ENCODE measurements at regions not wholly inside any gene's neighbourhood (a gene's known extent, or its start where the extent isn't known, plus 50 kb on each side); places are given as distances from the start of the nearest gene placed in this dataset.
"Not testable (repeated sequence)": the region's sequence is repeated elsewhere in the genome, so short reads cannot be mapped to it uniquely, and the experiment has no call there.

GRCh38 chr6:3532296-3532916, 75.6 kb upstream of the SLC22A23 start:
- TF ChIP-seq POLR2AphosphoS5 (IDR thresholded peaks at IDR 0.05) = no peak
- no peak for TF ChIP-seq CTCF (IDR thresholded peaks at IDR 0.05)
- TF ChIP-seq POLR2A (IDR thresholded peaks at IDR 0.05) = no peak
- H3K4me1 ChIP-seq (replicated peaks) = no peaks in the 10 kb centered on the region
- intact Hi-C loops (cut with DNase I) = no loop called here
- H3K36me3 ChIP-seq = no peaks in the 10 kb centered on the region
- no peaks in the 10 kb centered on the region for H3K9me3 ChIP-seq
- no peak overlapping the region for H3K4me3 ChIP-seq
- no peaks in the 10 kb centered on the region for H3K27me3 ChIP-seq (replicated peaks; ENCODE audit: insufficient read depth)
- H3K27ac ChIP-seq = no peak overlapping the region
- no peak for DNase-seq (ENCODE audit: low spot score)
- 84% methylated on average over 5 of the region's 5 CpGs for WGBS

DNA sequence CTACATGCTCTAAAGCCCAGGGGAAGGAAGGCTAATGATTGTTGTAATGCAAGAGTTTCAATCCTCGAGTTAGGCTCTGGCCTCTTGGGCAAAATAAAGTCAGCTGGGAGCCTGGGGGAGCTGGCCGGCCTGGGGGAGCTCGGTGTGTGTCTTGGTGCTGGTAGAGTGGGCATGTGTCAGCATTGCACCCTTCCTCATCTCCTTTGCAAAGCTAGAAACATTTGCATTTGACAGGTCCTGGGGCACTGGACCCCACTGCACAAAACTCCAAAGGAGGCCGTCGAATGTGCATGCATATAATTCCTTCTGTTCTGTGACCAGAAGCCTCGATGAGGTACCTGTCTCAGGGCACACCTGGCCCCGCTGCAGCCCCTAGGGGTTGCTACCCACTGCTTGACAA, 74.6 kb upstream of the SLC22A23 start:
- intact Hi-C loops (cut with DNase I) = no loop called here
- no peak for DNase-seq (ENCODE audit: low spot score)
- H3K27ac ChIP-seq = no peak overlapping the region
- no peaks in the 10 kb centered on the region for H3K27me3 ChIP-seq (replicated peaks; ENCODE audit: insufficient read depth)
- H3K4me3 ChIP-seq = no peak overlapping the region
- TF ChIP-seq CTCF (IDR thresholded peaks at IDR 0.05) = no peak
- no peak for TF ChIP-seq POLR2A (IDR thresholded peaks at IDR 0.05)
- TF ChIP-seq POLR2AphosphoS5 (IDR thresholded peaks at IDR 0.05) = no peak
- WGBS = 85% methylated on average over 7 of the region's 7 CpGs
- no peaks in the 10 kb centered on the region for H3K9me3 ChIP-seq
- H3K4me1 ChIP-seq (replicated peaks) = no peaks in the 10 kb centered on the region
- no peaks in the 10 kb centered on the region for H3K36me3 ChIP-seq

- 92% methylated on average over 10 of the region's 10 CpGs for WGBS
- Histone ChIP-seq H3K9me3 (no peaks in the 10 kb centered on the region), H3K4me3 (no peak overlapping the region), H3K27me3 (replicated peaks; ENCODE audit: insufficient read depth) (no peaks in the 10 kb centered on the region), H3K4me1 (replicated peaks) (no peaks in the 10 kb centered on the region), H3K27ac (no peak overlapping the region), H3K36me3 (no peaks in the 10 kb centered on the region)
- no peak for DNase-seq (ENCODE audit: low spot score)
- intact Hi-C loops (cut with DNase I) = no loop called here
- TF ChIP-seq POLR2A (IDR thresholded peaks at IDR 0.05) (no peak), CTCF (IDR thresholded peaks at IDR 0.05) (no peak), POLR2AphosphoS5 (IDR thresholded peaks at IDR 0.05) (no peak)
Observed at GRCh38 chr6:3530515-3530914, 73.7 kb upstream of the SLC22A23 start.

- TF ChIP-seq POLR2AphosphoS5 (IDR thresholded peaks at IDR 0.05) (no peak), CTCF (IDR thresholded peaks at IDR 0.05) (no peak), POLR2A (IDR thresholded peaks at IDR 0.05) (no peak)
- DNase-seq (ENCODE audit: low spot score) = no peak
- 86% methylated on average over 3 of the region's 3 CpGs for WGBS
- no peaks in the 10 kb centered on the region for H3K36me3 ChIP-seq
- no peaks in the 10 kb centered on the region for H3K9me3 ChIP-seq
- no peak overlapping the region for H3K27ac ChIP-seq
- intact Hi-C loops (cut with DNase I) = no loop called here
- no peaks in the 10 kb centered on the region for H3K4me1 ChIP-seq (replicated peaks)
- H3K27me3 ChIP-seq (replicated peaks; ENCODE audit: insufficient read depth) = no peaks in the 10 kb centered on the region
- no peak overlapping the region for H3K4me3 ChIP-seq
Observed at GRCh38 chr6:3529721-3530120, 72.9 kb upstream of the SLC22A23 start.

GRCh38 chr6:3529232-3529631, 72.4 kb upstream of the SLC22A23 start:
- no peaks in the 10 kb centered on the region for H3K4me1 ChIP-seq (replicated peaks)
- H3K36me3 ChIP-seq = no peaks in the 10 kb centered on the region
- intact Hi-C loops (cut with DNase I) = no loop called here
- no peak overlapping the region for H3K4me3 ChIP-seq
- 76% methylated on average over 7 of the region's 7 CpGs for WGBS
- no peaks in the 10 kb centered on the region for H3K27me3 ChIP-seq (replicated peaks; ENCODE audit: insufficient read depth)
- H3K9me3 ChIP-seq = no peaks in the 10 kb centered on the region
- no peak overlapping the region for H3K27ac ChIP-seq
- no peak for DNase-seq (ENCODE audit: low spot score)
- TF ChIP-seq POLR2AphosphoS5 (IDR thresholded peaks at IDR 0.05) = no peak
- no peak for TF ChIP-seq POLR2A (IDR thresholded peaks at IDR 0.05)
- no peak for TF ChIP-seq CTCF (IDR thresholded peaks at IDR 0.05)

DNA sequence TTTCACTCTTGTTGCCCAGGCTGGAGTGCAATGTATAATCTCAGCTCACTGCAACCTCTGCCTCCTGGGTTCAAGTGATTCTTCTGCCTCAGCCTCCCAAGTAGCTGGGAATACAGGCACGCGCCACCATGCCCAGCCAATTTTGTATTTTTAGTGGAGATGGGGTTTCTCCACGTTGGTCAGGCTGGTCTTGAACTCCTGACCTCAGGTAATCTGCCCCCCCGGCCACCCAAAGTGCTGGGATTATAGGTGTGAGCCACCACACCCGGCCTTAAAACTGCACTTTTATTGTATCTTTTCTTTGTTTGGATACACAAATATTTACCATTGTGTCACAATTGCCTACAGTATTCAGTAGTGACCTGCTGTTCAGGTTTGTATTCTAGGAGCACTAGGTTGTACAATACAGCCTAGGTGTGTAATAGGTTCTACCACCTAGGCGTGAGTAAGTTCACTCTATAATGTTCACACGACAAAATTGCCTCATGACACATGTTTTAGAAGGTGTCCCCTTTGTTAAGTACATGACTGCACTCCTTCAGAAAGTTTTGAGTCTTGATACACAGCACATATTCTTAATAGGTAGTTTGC, 71.3 kb upstream of the SLC22A23 start:
- H3K9me3 ChIP-seq; DNase-seq (ENCODE audit: low spot score); H3K27me3 ChIP-seq (replicated peaks; ENCODE audit: insufficient read depth); H3K4me1 ChIP-seq (replicated peaks); H3K4me3 ChIP-seq; H3K27ac ChIP-seq; intact Hi-C loops (cut with DNase I); H3K36me3 ChIP-seq: not testable (repeated sequence)
- 85% methylated on average over 7 of the region's 7 CpGs for WGBS

All from prostate gland (tissue), 2 donors.